GM12878 (cell line): ENCODE measurements at regions not wholly inside any gene's neighbourhood (a gene's known extent, or its start where the extent isn't known, plus 50 kb on each side); places are given as distances from the start of the nearest gene placed in this dataset.

ENCODE experiments used
- EGR1 ChIP-seq, 2 experiments: IDR thresholded peaks; 1 replicate in 1 of 2; 2 replicates in 1 of 2; pipeline ENCODE4 v1.6.1; 2011 to 2012; ENCODE audit warnings: low read depth in 2 of 2, low read length in 2 of 2, borderline replicate concordance in 1 of 2, mild to moderate bottlenecking in 1 of 2, moderate library complexity in 1 of 2
- EZH2 ChIP-seq: IDR thresholded peaks from 2 replicates; pipeline ENCODE4 v1.6.1; 2012; ENCODE audit warnings: low read depth, mild to moderate bottlenecking, control low read depth, inconsistent platforms, low read length, borderline replicate concordance; ENCODE audit not compliant: control insufficient read depth
- MEF2A ChIP-seq: IDR thresholded peaks from 2 replicates; pipeline ENCODE4 v1.6.1; 2011; ENCODE audit warnings: low read depth, mild to moderate bottlenecking, low read length, moderate library complexity; ENCODE audit not compliant: insufficient read depth
- NR2C2 ChIP-seq: IDR thresholded peaks from 2 replicates; pipeline ENCODE4 v1.6.1; 2011; ENCODE audit warnings: borderline replicate concordance, low read depth; ENCODE audit not compliant: control insufficient read depth, insufficient read length
- RBBP5 ChIP-seq: fragments of 200-600 bp; sonication (generic); conservative IDR thresholded peaks from 2 replicates; pipeline ENCODE4 v1.6.1; 2016
- RELA ChIP-seq: fragments of 450-650 bp; IDR thresholded peaks from 2 replicates; pipeline ENCODE4 v1.8.0; 2014; ENCODE audit warnings: borderline replicate concordance; ENCODE audit not compliant: partially characterized antibody
- REST ChIP-seq: IDR thresholded peaks from 2 replicates; pipeline ENCODE4 v1.6.1; 2012; ENCODE audit warnings: mild to moderate bottlenecking, low read depth, low read length
- SIN3A ChIP-seq: IDR thresholded peaks from 2 replicates; pipeline ENCODE4 v1.6.1; 2012; ENCODE audit warnings: low read depth, low read length, improper control_type of control experiment
- SP1 ChIP-seq: IDR thresholded peaks from one replicate; pipeline ENCODE4 v1.6.1; 2011; ENCODE audit warnings: low read depth, low read length
- ZNF384 ChIP-seq: IDR thresholded peaks from 2 replicates; pipeline ENCODE4 v1.6.1; 2012; ENCODE audit warnings: low read depth, mild to moderate bottlenecking, low read length, improper control_type of control experiment, borderline replicate concordance
- TF ChIP-seq, protein P1 (sequence below): fragments of 450-650 bp; formaldehyde crosslinking; IDR thresholded peaks from 2 replicates; pipeline ENCODE4 v1.4.0; 2022; ENCODE audit warnings: mild to moderate bottlenecking, moderate library complexity
- TF ChIP-seq, protein P2 (sequence below): fragments of 450-650 bp; IDR thresholded peaks from 2 replicates; pipeline ENCODE4 v1.6.1; 2017; ENCODE audit warnings: low read depth, mild to moderate bottlenecking, moderate library complexity
- TF ChIP-seq, protein P3 (sequence below), 3 experiments: IDR thresholded peaks in 2 of 3; conservative IDR thresholded peaks in 1 of 3; 2 replicates each; pipeline ENCODE4 v1.5.1; 2011; ENCODE audit warnings: low read depth in 3 of 3, low read length in 3 of 3, mild to moderate bottlenecking in 3 of 3, control low read depth in 2 of 3, moderate library complexity in 2 of 3, inconsistent platforms in 1 of 3, mixed read lengths in 1 of 3; ENCODE audit not compliant: control insufficient read depth in 2 of 3, insufficient read depth in 1 of 3; ENCODE audit errors: extremely low read depth in 1 of 3

DNA sequence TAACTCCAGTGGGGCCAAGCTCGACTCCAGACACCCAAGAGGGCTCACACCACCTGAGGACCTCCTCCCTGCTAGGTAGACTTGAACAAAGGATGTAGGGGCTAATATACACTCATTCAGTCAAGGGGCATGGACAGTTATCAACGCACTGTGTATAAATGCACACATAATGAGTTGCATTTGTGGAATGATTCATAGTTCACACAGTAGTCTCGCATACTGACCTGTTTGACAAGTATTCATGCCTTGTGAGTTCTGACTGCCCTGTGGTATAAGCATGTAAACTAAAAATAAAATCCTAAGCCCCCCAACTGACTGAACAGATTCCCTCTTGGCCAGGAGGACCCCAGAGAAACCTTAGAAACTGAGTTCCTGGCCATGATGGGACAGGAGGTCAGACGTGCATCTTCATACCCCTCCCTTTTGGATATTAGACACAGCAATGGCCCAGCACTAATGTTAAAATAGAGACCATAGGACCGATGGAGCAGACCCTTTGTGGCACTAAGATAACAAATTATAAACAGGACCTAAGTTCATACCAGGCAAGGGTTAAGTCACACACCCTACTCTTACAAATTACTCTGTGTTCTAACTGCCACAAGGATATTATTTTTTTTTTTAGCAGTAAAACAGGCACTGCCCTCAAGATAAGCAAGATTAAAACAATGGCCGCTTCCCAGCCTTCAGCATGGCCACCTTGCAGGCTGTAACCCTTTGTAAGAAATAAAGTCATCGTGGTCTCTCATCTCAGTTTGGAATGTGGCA is 124.4 kb downstream of the TTLL2 start:
- TF ChIP-seq EZH2 (no peak), EGR1 (IDR thresholded peaks at IDR 0.05; ENCODE audit: borderline replicate concordance in 1 of 2, low read depth in 2 of 2, low read length in 2 of 2) (no peak), ZNF384 (no peak), MEF2A (no peak), REST (no peak), NR2C2 (no peak), SIN3A (no peak), RELA (no peak), RBBP5 (no peak), SP1 (no peak)
- TF ChIP-seq, protein P1, sequence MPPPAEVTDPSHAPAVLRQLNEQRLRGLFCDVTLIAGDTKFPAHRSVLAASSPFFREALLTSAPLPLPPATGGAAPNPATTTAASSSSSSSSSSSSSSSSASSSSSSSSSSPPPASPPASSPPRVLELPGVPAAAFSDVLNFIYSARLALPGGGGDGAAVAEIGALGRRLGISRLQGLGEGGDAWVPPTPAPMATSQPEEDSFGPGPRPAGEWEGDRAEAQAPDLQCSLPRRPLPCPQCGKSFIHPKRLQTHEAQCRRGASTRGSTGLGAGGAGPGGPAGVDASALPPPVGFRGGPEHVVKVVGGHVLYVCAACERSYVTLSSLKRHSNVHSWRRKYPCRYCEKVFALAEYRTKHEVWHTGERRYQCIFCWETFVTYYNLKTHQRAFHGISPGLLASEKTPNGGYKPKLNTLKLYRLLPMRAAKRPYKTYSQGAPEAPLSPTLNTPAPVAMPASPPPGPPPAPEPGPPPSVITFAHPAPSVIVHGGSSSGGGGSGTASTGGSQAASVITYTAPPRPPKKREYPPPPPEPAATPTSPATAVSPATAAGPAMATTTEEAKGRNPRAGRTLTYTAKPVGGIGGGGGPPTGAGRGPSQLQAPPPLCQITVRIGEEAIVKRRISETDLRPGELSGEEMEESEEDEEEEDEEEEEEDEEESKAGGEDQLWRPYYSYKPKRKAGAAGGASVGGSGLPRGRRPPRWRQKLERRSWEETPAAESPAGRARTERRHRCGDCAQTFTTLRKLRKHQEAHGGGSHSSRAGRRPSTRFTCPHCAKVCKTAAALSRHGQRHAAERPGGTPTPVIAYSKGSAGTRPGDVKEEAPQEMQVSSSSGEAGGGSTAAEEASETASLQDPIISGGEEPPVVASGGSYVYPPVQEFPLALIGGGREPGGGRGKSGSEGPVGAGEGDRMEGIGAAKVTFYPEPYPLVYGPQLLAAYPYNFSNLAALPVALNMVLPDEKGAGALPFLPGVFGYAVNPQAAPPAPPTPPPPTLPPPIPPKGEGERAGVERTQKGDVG (CRISPR knock-in tag) = no peak
- TF ChIP-seq, protein P2, sequence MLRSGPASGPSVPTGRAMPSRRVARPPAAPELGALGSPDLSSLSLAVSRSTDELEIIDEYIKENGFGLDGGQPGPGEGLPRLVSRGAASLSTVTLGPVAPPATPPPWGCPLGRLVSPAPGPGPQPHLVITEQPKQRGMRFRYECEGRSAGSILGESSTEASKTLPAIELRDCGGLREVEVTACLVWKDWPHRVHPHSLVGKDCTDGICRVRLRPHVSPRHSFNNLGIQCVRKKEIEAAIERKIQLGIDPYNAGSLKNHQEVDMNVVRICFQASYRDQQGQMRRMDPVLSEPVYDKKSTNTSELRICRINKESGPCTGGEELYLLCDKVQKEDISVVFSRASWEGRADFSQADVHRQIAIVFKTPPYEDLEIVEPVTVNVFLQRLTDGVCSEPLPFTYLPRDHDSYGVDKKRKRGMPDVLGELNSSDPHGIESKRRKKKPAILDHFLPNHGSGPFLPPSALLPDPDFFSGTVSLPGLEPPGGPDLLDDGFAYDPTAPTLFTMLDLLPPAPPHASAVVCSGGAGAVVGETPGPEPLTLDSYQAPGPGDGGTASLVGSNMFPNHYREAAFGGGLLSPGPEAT = no peak
- TF ChIP-seq, protein P3, sequence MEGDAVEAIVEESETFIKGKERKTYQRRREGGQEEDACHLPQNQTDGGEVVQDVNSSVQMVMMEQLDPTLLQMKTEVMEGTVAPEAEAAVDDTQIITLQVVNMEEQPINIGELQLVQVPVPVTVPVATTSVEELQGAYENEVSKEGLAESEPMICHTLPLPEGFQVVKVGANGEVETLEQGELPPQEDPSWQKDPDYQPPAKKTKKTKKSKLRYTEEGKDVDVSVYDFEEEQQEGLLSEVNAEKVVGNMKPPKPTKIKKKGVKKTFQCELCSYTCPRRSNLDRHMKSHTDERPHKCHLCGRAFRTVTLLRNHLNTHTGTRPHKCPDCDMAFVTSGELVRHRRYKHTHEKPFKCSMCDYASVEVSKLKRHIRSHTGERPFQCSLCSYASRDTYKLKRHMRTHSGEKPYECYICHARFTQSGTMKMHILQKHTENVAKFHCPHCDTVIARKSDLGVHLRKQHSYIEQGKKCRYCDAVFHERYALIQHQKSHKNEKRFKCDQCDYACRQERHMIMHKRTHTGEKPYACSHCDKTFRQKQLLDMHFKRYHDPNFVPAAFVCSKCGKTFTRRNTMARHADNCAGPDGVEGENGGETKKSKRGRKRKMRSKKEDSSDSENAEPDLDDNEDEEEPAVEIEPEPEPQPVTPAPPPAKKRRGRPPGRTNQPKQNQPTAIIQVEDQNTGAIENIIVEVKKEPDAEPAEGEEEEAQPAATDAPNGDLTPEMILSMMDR (IDR thresholded peaks at IDR 0.05 in 2 of 3, conservative IDR thresholded peaks at IDR 0.05 in 1 of 3; ENCODE audit: control insufficient read depth in 2 of 3, extremely low read depth in 1 of 3, insufficient read depth in 1 of 3, low read depth in 3 of 3, low read length in 3 of 3) = no peak
